ENCODE measurements at regions not wholly inside any gene's neighbourhood (a gene's known extent, or its start where the extent isn't known, plus 50 kb on each side); places are given as distances from the start of the nearest gene placed in this dataset.

- TF ChIP-seq CTCF (IDR thresholded peaks at IDR 0.05) (no peak), POLR2AphosphoS5 (IDR thresholded peaks at IDR 0.05) (no peak), POLR2A (IDR thresholded peaks at IDR 0.05) (no peak)
Observed at GRCh38 chr2:18219676-18220075, 340.8 kb downstream of the RDH14 start.

Measured in breast epithelium (tissue), 3 donors.